Effector memory CD4-positive, alpha-beta T cell (primary cell): ENCODE measurements at regions not wholly inside any gene's neighbourhood (a gene's known extent, or its start where the extent isn't known, plus 50 kb on each side); places are given as distances from the start of the nearest gene placed in this dataset.
"Not testable (repeated sequence)": the region's sequence is repeated elsewhere in the genome, so short reads cannot be mapped to it uniquely, and the experiment has no call there.

Experiments used
- DNase-seq, 3 donors: peaks; one replicate each; pipeline ENCODE4 v3.0.0-alpha.2; 2020
- H3K27ac ChIP-seq: 2 replicates; pipeline ENCODE4 v1.7.0; 2013; ENCODE audit warnings: mild to moderate bottlenecking, low read length, moderate library complexity; ENCODE audit not compliant: insufficient read depth, poor library complexity, severe bottlenecking
- H3K27me3 ChIP-seq: replicated peaks from 2 replicates; pipeline ENCODE4 v1.7.0; 2013; ENCODE audit warnings: mild to moderate bottlenecking, low read length; ENCODE audit not compliant: insufficient read depth, control insufficient read depth, poor library complexity, severe bottlenecking
- H3K36me3 ChIP-seq: 2 replicates; pipeline ENCODE4 v1.7.0; 2013; ENCODE audit warnings: mild to moderate bottlenecking, low read length, moderate library complexity; ENCODE audit not compliant: control insufficient read depth, insufficient read depth
- H3K4me1 ChIP-seq: 2 replicates; pipeline ENCODE4 v1.7.0; 2013; ENCODE audit warnings: low read length, mild to moderate bottlenecking; ENCODE audit not compliant: control insufficient read depth, insufficient read depth, poor library complexity, severe bottlenecking
- H3K4me3 ChIP-seq: 2 replicates; pipeline ENCODE4 v1.7.0; 2013; ENCODE audit warnings: low read length, low read depth, mild to moderate bottlenecking; ENCODE audit not compliant: insufficient read depth, poor library complexity, severe bottlenecking
- H3K9me3 ChIP-seq: 2 replicates; pipeline ENCODE4 v1.7.0; 2013; ENCODE audit warnings: mild to moderate bottlenecking, low read length, moderate library complexity; ENCODE audit not compliant: control insufficient read depth

GRCh38 chr6:134758621-134759020 lies 191.3 kb downstream of the ALDH8A1 start:
- Histone ChIP-seq H3K9me3 (no peaks in the 10 kb centered on the region), H3K4me1 (no peaks in the 10 kb centered on the region), H3K27me3 (no peaks in the 10 kb centered on the region), H3K4me3 (no peak overlapping the region), H3K36me3 (no peaks in the 10 kb centered on the region), H3K27ac (no peak overlapping the region)
- DNase-seq: no peak

- Histone ChIP-seq H3K27me3 (no peaks in the 10 kb centered on the region), H3K9me3 (no peaks in the 10 kb centered on the region), H3K4me1 (no peaks in the 10 kb centered on the region), H3K27ac (no peak overlapping the region), H3K4me3 (no peak overlapping the region), H3K36me3 (no peaks in the 10 kb centered on the region)
- DNase-seq: no peak
Measured at GRCh38 chr6:134757911-134758361, 192.0 kb downstream of the ALDH8A1 start.

GRCh38 chr6:134756374-134757025 lies 193.4 kb downstream of the ALDH8A1 start:
- Histone ChIP-seq H3K9me3 (no peaks in the 10 kb centered on the region), H3K4me3 (no peak overlapping the region), H3K27me3 (no peaks in the 10 kb centered on the region), H3K27ac (no peak overlapping the region), H3K4me1 (no peaks in the 10 kb centered on the region), H3K36me3 (no peaks in the 10 kb centered on the region)
- no peak for DNase-seq

GRCh38 chr6:134754013-134754690 lies 195.7 kb downstream of the ALDH8A1 start:
- DNase-seq: no peak
- H3K27me3 ChIP-seq: no peaks in the 10 kb centered on the region
- no peaks in the 10 kb centered on the region for H3K4me1 ChIP-seq
- no peak overlapping the region for H3K4me3 ChIP-seq
- no peaks in the 10 kb centered on the region for H3K9me3 ChIP-seq
- H3K36me3 ChIP-seq: no peaks in the 10 kb centered on the region
- no peak overlapping the region for H3K27ac ChIP-seq

GRCh38 chr6:134753001-134753400 lies 196.9 kb downstream of the ALDH8A1 start:
- Histone ChIP-seq H3K4me1 (no peaks in the 10 kb centered on the region), H3K4me3 (no peak overlapping the region), H3K27ac (no peak overlapping the region), H3K27me3 (no peaks in the 10 kb centered on the region), H3K9me3 (no peaks in the 10 kb centered on the region), H3K36me3 (no peaks in the 10 kb centered on the region)
- no peak for DNase-seq

- no peak for DNase-seq
- Histone ChIP-seq H3K27ac (no peak overlapping the region), H3K36me3 (no peaks in the 10 kb centered on the region), H3K4me1 (no peaks in the 10 kb centered on the region), H3K4me3 (no peak overlapping the region), H3K27me3 (no peaks in the 10 kb centered on the region), H3K9me3 (no peaks in the 10 kb centered on the region)
Measured at GRCh38 chr6:134752445-134752844, 197.5 kb downstream of the ALDH8A1 start.

- H3K27ac ChIP-seq: no peak overlapping the region
- no peaks in the 10 kb centered on the region for H3K4me1 ChIP-seq
- H3K36me3 ChIP-seq: no peaks in the 10 kb centered on the region
- H3K27me3 ChIP-seq: no peaks in the 10 kb centered on the region
- DNase-seq: no peak
- H3K4me3 ChIP-seq: no peak overlapping the region
- no peaks in the 10 kb centered on the region for H3K9me3 ChIP-seq
Measured at GRCh38 chr6:134750669-134751068, 199.2 kb downstream of the ALDH8A1 start.

GRCh38 chr6:134748484-134748883 lies 201.4 kb downstream of the ALDH8A1 start:
- H3K27me3 ChIP-seq: no peaks in the 10 kb centered on the region
- H3K4me3 ChIP-seq: no peak overlapping the region
- H3K9me3 ChIP-seq: no peaks in the 10 kb centered on the region
- H3K36me3 ChIP-seq: no peaks in the 10 kb centered on the region
- no peak for DNase-seq
- H3K27ac ChIP-seq: no peak overlapping the region
- no peaks in the 10 kb centered on the region for H3K4me1 ChIP-seq

GRCh38 chr6:134747197-134747596 lies 202.7 kb downstream of the ALDH8A1 start:
- not testable (repeated sequence) for DNase-seq, H3K4me1 ChIP-seq, H3K27me3 ChIP-seq, H3K36me3 ChIP-seq, H3K9me3 ChIP-seq, H3K4me3 ChIP-seq, H3K27ac ChIP-seq

- H3K9me3 ChIP-seq: no peaks in the 10 kb centered on the region
- no peak overlapping the region for H3K4me3 ChIP-seq
- H3K27ac ChIP-seq: no peak overlapping the region
- no peaks in the 10 kb centered on the region for H3K27me3 ChIP-seq
- no peaks in the 10 kb centered on the region for H3K4me1 ChIP-seq
- DNase-seq: no peak
- no peaks in the 10 kb centered on the region for H3K36me3 ChIP-seq
Measured at GRCh38 chr6:134746140-134746539, 203.8 kb downstream of the ALDH8A1 start.
